ENCODE measurements at regions not wholly inside any gene's neighbourhood (a gene's known extent, or its start where the extent isn't known, plus 50 kb on each side); places are given as distances from the start of the nearest gene placed in this dataset.
"Not testable (repeated sequence)": the region's sequence is repeated elsewhere in the genome, so short reads cannot be mapped to it uniquely, and the experiment has no call there.

DNA sequence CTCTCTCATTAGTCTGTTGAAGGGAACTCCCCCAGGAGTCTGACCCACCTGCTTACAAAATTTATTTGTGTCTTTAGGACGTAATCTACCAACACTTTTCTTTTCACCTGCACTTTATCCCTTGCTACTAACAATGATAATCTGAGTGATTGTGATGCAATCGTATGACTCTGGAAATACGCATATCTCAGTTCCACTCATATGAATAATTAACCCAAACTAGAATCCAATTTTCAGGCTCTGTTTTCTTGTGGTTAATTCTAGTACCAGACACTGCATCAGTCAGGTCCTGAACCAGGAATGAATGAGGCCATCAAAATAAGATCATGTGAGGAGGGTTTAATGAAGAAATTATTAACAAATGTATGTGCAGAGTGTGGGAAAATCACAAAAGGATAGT is 158.4 kb upstream of the SRD5A2 start:
- Histone ChIP-seq H3K4me3 (no peak overlapping the region), H3K27ac (no peak overlapping the region)

DNA sequence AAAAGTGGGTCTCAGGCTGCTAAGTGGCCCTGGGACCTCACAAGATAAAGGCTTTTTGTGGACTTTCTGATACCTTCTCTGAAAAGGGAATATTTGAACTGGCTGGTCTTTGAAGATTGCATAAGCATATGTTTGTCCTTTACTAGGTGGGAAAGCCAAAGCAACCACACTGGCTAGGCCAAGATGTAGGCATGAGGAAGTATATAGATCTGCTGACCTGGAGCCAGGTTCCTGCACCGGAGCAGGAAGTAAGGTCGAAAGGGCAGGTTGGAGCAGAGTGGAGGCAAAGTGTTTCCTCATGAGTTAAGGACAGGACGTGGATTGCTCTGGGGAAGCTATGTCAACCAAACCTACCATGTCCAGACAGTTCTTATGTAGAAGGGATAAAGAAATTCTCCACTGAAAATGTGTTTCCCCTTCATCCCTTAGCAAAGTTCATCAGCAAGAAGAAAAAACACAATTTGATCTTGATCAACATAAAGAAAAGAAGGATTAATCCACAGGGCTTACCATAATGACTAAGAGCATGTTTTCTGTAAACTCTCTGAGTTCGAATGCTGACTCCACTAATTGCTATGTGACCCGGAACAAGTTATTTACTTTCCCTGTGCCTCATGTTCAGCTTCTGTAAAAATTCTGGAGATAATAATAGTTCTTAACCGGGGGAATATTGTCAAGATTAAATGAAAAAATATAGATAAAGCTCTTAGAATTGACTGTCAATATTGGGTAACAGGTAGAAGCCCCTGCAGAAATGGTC is 156.1 kb upstream of the SRD5A2 start:
- Histone ChIP-seq H3K27ac (peak overlapping the region in 1 of 21 experiments; percentile 17), H3K4me3 (no peak overlapping the region)

DNA sequence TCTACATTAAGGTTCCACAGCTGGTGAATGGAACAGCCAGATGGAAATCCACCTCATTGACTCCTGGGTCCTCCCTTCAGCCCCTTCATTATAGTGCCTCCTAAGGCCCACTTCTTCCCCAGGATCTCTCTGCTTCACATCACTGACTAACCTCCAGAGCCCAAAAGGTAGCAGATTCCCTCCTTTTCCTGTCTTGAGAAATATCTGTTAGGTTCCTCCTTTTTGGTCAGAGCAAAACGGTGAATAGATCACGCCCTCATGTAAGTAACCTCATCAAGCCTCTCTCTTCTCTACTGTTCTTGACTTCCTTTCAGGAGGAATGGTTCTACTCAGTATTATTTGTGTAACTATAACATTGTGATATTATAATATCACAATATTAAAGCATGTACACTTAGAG is 155.0 kb upstream of the SRD5A2 start:
- H3K27ac ChIP-seq, result no peak overlapping the region

DNA sequence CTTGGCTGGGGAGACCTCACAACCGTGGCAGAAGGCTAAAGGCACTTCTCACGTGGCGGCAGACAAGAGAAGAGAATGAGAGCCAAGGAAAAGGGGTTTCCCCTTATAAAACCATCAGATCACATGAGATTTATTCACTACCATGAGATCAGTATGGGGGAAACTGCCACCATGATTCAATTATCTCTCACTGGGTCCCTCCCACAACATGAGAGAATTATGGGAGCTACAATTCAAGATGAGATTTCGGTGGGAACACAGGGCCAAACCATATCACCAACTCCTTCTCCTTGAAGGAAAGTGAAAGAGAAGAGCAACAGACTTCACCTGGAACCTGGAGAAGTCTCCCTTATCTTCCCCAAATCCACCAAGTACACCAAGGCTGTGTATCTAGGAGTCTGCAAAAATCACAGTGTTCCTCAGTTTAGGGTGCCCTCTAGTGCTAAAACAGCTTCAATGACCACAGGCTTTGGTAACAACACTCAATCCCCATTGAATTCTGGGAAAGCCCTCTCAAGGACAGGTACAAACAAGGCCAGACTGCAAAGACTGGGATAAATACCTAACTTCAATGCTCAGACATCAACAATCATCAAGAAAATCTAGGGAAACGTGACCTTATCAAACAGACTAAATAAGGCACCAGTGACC is 148.8 kb upstream of the SRD5A2 start:
- H3K27ac ChIP-seq, result no peak overlapping the region
- no peak overlapping the region for H3K4me3 ChIP-seq

More for the DNA sequence above, 155.0 kb upstream of the SRD5A2 start:
- no peak overlapping the region for H3K4me3 ChIP-seq

DNA sequence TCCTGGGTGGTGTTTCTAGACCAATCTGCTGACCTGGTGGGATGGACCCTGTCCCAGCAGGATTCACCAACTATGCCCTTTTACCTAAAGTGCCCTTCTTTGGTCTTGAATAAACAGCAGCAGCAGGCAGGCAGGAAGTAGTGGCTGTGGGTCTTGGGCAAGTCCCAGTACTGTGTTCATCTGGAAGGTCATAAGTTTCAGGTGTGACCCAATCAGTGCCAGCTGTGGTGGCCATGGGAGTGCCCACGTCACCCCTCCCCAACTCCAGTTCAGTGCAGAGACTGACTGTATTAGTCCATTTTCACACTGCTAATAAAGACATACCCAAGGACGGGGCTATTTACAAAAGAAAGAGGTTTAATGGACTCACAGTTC is 148.3 kb upstream of the SRD5A2 start:
- Histone ChIP-seq H3K27ac (no peak overlapping the region), H3K4me3 (no peak overlapping the region)

DNA sequence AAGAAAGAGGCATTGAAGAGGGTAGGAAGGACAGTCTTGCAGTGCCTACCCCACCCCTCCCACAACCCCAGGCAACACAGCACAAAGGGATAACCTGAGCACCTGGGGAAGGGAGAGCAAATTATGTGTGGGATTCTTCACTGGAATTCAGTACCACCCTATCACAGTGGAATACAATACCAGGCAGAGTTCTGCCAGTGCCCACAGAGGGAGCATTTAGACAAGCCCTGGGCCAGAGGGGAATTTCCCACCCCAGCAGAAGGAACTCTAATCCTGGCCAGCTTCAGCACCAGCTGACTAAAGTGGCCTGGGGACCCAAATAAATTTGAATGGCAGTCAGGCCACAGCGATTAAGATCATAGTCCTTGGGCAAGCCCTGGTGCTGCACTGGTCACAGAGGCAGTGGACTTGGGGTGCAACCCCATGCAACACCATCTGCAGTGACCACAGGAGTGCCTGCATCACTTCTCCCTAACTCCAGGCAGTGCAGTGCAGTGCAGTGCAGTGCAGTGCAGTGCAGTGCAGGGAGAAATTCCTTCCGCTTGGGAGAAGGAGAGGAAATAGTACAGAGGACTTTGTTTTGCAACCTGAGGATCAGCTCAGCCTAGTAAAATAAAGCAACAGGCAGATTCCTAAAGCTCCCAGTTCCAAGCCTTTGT is 147.8 kb upstream of the SRD5A2 start:
- Histone ChIP-seq H3K4me3 (no peak overlapping the region), H3K27ac (no peak overlapping the region)

DNA sequence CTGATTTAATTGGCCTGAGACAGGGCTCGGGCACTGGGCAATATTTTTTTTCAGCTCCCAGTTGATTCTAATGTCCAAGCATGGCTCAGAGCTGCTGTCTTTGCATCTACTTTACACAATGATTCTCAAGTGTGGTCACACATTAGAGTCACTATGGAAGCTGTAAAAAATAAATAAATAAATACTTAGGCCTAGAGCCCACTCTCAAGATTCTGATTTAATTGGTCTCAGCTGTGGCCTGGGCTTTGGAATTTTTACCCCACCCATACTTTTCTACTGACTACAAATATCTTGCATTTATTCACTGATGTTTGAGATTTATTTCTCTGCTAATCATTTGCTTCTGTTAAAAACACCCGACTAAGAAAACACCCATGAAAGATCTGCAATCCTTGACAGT is 145.7 kb upstream of the SRD5A2 start:
- H3K4me3 ChIP-seq, result no peak overlapping the region
- H3K27ac ChIP-seq, result no peak overlapping the region

DNA sequence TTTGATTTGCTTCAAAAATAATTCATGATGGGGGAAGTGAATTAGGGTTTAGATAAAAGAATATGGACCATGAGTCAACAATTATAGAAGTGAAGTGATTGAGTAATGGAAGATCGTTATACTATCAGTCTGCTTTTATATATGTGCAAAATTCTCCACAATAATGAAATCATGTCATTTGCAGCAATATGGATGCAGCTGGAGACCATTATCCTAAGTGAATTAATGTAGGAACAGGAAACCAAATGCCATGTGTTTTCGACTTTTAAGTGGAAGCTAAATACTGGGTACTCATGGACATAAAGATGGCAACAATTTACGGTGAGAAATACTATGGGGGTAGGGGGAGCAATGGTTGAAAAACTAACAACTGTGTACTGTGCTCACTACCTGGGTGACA is 144.7 kb upstream of the SRD5A2 start:
- H3K4me3 ChIP-seq, result no peak overlapping the region
- H3K27ac ChIP-seq, result no peak overlapping the region

DNA sequence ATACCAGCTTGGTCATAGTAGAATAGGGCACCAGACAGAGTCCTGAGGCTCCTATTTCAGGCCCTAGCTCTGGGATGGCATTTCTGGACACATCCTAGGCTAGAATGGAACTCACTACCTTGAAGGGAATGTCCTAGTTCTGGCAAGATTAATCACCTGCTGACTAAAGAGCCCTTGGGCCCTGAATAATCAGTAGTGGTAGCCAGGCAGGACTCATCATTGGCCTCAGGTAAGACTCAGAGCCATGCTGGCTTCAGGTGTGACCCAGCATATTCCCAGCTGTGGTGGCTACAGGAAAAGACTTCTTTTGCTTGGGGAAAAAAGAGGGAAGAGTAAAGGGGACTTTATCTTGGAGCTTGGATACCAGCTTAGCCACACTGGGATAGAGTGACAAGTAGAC is 131.0 kb upstream of the SRD5A2 start:
- Histone ChIP-seq H3K27ac (no peak overlapping the region), H3K4me3 (no peak overlapping the region)

DNA sequence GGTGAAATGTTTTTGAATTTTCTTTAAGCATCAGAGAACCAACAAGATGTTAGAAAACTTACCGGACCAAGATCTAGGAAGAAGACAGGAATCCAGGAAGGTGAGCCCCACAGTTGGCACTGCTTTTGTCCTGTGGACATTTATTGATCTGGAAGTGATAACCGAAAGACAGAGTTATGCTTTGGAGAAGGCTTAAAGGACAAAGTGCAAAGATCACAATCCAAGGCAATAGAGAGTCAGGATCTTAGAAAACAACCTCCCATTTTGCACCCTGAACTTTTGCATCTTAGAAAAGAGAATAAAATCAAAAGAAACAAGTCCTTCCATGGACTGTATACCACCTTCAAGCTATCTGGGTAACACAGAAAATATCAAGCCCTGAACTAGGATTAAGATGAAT is 129.4 kb upstream of the SRD5A2 start:
- H3K4me3 ChIP-seq, result no peak overlapping the region
- no peak overlapping the region for H3K27ac ChIP-seq

DNA sequence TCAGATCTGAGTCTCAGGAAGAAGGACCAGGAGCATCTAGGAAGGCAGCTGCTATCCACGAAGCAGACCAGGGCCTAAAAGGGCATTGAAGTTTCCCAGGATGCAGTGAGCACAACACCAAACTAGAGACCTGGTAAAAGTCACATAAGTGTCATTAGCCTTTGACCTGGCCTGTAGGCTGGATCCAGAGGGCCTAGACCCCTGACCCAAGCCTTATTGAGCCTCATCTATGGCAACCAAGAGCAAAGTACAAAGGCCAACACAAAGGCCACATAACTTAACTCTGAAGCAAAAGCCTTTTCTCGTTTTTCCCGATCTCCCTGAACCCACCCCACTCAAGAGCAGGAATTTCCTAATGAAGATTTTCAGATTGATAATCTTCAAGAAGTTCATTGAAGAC is 127.3 kb upstream of the SRD5A2 start:
- Histone ChIP-seq H3K4me3 (no peak overlapping the region), H3K27ac (no peak overlapping the region)

DNA sequence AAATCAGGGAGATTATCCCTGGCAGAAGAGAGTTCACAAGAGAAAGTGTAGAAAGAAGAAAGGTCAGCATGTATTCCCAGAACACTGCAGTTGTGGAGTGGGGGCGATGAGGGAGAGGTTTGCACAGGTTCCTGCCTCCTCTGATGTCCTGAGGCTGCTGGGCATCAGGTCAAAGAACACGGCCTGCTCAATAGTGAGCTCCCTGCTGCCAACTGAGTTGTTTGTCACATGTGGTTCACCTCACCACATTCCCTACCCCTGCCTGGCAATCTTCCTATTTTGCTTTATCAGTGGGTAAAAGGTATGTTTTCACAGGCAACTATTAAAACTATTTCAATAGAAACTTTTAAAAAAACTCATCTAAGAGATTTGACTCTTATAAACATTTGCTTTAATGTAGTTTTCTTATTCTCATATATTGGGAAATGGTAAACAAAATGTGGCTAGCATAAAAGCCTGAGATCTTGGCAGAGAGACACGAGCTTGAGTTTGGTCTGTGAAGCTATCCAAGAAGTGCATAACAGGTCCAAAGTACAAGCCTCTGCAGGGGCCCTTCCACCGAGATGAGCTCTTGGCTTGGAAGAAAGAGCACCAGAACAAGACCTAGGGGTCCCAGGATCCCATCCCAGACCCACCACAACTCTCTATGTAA is 123.9 kb upstream of the SRD5A2 start:
- H3K4me3 ChIP-seq, result no peak overlapping the region
- H3K27ac ChIP-seq, result peak overlapping the region in 1 of 21 experiments; percentile 15

DNA sequence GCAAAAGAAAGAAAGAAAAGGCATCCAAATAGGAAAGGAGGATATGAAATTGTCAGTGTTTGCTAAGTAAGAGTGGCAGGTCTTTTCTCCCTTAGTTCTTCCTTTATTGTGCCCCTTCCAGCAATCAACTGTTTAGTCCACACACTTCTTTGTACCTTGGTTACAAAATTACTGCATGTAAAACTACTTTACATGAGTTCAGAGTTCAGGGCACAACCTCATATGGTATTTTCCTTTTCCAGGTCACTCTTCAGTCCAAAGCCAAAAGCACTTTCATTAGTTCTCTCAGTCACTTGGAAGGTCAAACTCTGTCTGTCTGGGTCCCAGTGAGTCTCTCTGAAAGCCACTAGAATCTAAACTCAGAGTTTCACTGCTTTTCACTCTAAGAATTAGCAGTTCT is 122.5 kb upstream of the SRD5A2 start:
- Histone ChIP-seq H3K27ac (no peak overlapping the region), H3K4me3 (no peak overlapping the region)

DNA sequence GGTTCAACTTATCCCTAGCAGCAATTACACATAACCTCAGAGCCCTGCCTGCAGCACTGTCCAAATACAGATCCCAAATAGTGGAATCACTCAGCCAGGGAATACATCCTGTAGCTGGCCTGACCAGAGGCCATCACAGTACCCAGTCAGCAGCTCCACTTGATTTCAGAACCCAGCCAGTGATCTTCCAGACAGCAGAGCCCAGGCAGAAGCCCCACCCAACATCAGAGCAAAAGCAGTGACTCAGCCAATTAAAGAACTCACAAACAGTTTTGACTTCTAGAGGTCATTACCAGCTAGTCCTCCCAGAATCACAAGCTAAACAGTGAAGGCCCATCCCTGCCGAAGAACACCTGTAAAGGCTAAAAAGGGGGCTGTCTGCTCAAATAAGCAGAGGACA is 118.0 kb upstream of the SRD5A2 start:
- H3K4me3 ChIP-seq, result no peak overlapping the region
- H3K27ac ChIP-seq, result no peak overlapping the region

DNA sequence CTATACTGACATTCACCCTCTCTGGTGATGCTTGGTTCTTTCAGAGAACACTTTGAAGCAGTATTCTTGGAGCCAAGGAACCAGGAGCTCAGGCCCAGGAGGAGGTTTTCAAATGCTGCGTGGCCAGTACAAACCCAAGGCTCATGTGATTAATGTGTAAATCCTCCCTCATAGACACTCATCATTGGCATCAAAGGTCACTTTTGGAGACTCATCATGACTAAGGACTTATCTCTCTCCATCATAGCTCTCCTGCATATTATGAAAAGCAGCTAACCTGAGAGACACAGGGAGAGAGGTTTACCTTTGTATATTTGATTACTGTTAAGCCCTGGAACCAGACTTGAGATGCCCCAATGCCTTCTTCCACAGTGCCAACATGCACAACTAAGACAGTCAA is 115.3 kb upstream of the SRD5A2 start:
- H3K4me3 ChIP-seq, result no peak overlapping the region

DNA sequence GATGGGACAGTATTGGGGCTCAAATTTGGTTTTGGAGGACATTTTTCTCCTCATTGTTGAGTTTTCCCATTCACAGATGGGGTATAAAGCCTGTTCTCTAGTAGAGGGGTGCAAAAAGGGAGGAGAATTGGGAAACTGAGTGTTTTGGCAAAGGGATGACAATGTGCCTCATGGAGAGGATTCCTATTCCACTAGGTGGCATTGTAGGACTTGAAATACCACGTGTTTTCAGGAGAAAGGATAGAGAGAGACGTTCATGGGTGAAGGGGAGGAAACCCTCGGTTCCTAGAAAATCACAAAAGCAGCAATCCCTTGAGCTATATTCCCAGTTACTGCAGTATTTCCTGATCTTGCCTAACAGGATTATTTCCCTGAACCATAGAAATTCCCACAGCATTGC is 113.7 kb upstream of the SRD5A2 start:
- Histone ChIP-seq H3K27ac (no peak overlapping the region), H3K4me3 (no peak overlapping the region)

More for the DNA sequence above, 115.3 kb upstream of the SRD5A2 start:
- no peak overlapping the region for H3K27ac ChIP-seq

DNA sequence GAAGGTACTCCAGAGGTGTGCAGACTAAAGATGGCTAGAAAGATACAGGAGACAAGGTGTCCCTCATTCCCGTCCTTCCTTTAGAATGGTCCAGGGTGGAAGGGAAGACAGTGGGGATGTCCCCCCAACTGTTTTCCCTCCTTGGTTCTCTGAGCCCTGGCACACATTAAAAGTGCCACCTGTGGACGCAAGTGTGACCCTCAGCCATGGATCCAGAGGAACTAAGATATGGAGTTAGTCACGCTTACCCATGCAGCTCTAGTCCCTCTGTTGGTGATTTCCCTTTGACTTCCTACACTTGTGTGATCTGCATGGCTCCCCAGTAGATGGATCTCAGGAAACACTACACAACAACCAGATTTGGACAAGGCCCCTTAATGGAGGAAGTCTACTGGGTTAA is 113.1 kb upstream of the SRD5A2 start:
- Histone ChIP-seq H3K4me3 (no peak overlapping the region), H3K27ac (no peak overlapping the region)

DNA sequence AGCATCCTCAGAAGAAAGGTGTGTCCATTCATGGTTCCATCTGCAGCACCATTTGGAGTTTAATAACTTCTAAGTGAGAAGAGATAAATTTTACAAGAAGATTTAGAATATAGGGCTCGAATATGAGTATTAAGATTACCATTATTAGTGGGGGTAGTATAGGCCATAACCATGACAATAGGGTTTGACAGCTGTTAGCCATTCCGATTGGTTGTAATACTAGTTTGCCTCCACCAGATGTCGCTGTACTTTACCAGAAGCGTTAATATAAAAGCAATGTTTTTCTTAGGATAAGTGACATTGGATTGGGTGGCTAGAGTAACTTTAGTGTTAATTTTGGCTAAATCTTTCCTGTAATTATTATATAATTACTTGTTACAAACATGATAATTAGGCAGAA is 107.5 kb upstream of the SRD5A2 start:
- Histone ChIP-seq H3K27ac (no peak overlapping the region), H3K4me3 (no peak overlapping the region)

DNA sequence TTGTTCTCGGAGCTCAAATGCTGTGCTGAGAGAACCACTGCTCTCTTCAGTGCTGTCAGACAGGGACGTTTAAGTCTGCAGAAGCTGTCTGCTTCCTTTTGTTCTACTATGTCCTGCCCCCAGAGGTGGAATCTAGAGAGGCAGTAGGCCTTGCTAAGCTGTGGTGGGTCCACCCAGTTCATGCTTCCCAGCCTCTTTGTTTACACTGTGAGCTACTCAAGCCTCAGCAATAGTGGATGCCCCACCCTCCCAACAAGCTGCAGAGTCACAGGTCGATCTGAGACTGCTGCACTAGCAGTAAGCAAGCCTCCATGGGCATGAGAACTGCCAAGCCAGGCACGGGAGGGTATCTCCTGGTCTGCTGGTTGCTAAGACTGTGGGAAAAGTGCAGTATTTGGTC is 102.8 kb upstream of the SRD5A2 start:
- not testable (repeated sequence) for H3K4me3 ChIP-seq, H3K27ac ChIP-seq

DNA sequence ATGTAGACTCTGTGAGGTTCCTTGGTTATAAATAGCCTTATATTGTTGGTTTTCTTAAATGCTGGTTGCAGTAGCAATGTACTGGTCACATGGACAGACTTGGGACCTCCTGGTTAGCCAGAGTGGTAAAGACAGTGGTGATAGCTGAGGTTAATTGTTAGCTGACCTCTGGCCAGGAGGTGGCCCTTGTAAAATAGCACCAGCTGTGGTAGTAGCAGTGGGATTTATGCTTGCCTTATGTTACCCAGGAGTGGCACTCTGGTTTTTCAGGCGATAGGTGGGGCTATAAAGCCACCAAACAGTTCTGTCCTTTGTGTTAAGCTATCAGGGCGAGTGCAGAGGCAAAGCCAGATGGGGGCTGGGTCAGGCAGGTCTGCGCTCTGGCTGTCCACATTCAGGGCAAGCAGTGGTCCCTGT is 94.8 kb upstream of the SRD5A2 start:
- Histone ChIP-seq H3K27ac (no peak overlapping the region), H3K4me3 (no peak overlapping the region)

DNA sequence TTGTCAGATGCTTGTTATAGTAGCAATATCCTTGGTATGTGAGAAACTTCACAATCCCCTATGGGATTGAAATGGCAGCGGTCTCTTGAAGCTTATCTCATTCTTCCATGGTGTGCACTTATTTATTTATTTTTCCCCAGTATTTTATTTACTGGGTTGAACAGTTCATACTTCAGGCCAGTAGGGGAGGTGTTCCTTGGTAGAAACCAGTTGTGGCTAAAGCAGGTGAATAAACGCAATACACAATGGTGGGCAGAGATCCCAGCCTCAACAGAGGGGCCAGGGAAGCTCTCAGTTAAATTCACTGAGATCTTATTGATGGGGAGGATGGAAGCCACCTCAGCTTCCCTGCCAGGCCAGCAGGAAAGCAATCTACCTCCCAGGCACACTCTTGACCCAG is 93.7 kb upstream of the SRD5A2 start:
- Histone ChIP-seq H3K27ac (no peak overlapping the region), H3K4me3 (no peak overlapping the region)

Data from skin epidermis (tissue), 12 donors.